Ureter (tissue), 1 donor: ENCODE measurements at regions not wholly inside any gene's neighbourhood (a gene's known extent, or its start where the extent isn't known, plus 50 kb on each side); places are given as distances from the start of the nearest gene placed in this dataset.
"Not testable (repeated sequence)": the region's sequence is repeated elsewhere in the genome, so short reads cannot be mapped to it uniquely, and the experiment has no call there.

ENCODE experiments used
- DNase-seq: peaks from one replicate; pipeline ENCODE4 v3.0.0-alpha.2; 2020; ENCODE audit warnings: low spot score
- donor health status: DM: yes; HTN: yes; CAD: no.

DNA sequence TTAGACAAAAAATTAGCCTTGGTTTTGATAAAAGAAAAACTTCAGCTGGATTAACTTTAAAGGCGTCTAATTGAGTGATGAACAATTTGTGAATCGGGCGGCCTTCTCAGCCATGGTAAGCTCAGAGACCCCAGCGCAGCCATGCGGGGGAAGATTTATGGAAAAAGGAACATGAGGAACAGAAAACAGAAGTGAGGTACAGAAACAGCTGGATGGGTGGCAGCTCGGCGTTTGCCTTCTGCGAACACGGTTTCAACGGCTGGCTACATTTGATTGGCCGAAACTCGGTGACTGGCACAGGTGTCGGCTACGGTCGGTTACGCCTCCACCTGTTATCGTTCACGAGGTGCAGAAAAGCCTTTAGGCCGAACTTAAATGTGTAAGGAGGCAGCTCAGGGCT, 401.4 kb upstream of the FAT1 start:
- DNase-seq: no peak

DNA sequence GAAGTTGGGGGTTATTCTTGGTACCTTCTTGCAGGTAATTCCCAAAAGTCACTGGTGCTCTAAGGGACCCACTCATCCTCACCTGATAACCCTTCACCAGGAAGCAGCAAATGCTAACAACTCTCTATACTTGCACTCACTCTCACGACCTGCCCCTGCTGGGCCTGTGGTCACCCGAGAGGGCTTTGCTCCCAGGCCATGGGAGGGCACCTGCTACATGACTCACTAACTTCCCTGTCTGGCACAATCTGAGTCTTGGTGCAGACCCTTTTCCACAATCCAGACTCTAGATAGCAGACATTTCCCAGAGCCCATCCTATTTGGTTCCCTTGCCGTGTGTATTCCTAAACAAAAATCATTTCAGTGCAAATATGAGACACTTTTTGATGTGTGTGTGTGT, 403.8 kb upstream of the FAT1 start:
- DNase-seq: no peak

DNA sequence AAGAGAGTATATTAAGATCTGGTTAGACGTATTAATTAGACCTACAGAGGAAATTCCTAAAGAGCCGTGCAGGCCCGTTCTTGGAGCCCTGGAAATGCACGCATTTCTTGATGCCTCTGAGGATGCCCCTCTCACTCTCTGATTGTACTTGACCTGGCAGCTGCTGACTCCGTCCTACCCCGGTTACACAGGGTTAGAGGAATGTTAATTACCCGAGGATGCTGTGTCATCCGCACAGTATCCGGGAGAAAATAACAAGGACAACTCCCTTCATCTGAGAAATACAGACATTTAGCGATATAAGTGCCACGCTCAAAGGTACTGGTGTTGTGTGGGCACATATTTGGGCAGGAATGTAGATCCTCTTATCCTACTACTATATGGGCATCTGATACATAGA, 404.6 kb upstream of the FAT1 start:
- DNase-seq: no peak

DNA sequence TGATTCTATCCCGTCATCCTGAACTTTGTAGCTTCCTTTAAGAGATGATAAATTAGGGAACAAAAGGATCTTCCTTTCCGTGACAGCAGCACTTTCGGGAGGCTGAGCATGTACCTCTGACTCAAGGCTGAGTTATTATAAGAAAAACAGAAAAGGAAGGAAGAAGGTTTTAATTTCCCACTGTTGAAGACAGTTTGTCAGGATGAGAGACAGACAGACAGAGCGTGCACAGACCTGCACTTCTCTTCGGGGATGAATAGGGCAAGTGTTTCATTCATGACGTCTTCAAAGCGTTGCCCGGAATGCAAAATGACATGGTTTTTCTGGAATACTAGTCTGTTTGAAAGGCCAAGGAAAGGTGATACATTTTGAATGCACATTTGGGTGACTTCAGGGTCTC, 405.3 kb upstream of the FAT1 start:
- no peak for DNase-seq

DNA sequence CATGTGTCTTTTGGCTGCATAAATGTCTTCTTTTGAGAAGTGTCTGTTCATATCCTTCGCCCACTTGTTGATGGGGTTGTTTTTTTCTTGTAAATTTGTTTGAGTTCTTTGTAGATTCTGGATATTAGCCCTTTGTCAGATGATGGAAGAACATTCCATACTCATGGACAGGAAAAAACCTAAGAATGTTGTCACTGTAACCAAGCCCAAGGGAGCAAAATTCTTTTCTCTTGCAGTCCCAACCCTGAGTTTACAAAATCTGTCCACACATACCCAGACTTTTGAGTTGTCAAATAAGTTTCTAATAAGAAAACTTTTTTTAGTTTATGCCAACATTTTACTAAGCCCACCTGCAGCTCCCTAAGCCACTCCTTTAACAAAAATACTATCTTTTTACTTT, 408.2 kb upstream of the FAT1 start:
- DNase-seq: not testable (repeated sequence)

DNA sequence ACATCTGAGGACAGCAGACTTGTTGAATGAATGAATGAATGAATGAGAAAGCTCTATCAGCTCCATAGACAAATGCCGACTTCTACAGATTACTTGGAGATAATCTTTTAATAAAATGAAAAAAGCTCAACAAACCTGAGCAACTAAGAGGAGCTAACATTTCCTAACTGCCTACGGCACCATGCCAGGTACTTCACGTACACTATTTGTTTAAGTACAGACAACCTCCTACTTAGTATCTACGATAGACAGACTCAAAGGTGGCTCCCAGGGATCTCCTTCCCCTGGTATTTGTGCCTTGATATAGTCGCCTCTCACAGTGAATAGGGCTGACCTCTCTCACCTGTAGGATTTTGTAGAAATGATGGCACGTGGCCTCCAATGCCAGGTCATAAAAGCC, 412.2 kb upstream of the FAT1 start:
- DNase-seq: no peak

DNA sequence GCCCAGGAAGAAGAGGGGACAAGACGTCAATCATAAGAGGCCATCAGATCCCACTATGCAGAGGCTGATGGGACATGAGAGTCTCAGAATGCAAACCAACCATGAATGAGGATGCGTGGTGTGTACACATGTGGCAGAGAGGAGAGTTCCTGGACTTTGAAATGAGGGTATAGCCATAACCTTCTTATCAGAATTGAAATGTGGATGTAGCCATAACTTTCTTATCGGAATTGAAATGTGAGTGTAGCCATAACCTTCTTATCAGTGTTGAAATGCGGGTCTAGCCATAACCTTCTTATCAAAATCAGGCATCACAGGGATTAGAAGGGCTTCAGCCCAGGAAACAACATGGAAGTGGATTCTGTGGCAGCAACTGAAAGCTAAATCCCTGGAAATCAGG, 415.5 kb upstream of the FAT1 start:
- no peak for DNase-seq

DNA sequence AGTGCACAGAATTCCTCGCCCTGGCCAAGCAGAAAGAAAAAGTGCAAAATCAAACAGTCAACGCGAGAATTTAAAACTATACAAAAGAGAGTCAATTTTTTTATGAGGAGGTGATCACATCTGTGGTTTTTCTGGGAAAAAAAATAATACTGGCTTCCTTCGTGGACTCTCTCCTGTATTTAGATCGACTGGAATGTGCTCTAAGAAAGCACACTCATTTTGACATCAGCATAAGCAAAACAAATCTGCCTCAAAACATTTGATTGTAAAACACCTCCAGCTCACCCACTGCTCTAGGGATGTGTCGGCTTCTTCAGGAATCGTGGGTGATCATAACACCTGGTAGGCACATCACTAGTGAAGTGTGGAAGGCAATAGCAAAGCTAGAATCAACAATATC, 417.4 kb upstream of the FAT1 start:
- no peak for DNase-seq

DNA sequence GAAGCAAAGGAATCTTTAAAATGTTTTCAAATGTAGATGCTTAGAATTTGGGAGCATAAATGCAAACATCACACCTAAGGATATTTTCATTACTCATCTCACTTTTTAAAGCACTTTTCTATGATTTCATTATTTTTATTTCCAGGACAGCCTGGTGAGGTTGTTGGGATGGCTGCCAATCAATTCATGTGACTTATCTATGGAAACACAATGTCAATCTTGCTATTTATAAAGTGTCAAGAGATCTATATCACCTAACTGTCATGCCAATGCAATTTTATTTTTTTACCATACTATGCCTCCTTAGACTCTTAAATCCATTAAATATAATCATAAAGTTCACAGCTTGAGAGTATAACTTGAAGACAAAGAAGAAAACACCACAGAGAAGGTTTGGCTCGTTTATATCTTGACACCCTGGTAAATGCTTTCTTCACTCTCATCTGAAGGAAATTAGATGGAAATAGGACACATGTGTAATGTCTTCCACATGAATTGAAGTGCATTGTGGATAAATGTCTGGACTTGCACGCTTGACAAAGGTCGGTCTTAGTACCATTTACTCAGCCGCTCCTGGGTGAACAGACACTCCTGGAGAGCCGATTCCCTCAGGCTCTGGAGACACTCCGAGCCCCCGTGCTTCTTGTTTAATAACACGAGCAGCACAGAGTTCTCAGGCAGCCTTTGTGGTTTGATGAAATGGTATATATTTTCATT, 425.7 kb upstream of the FAT1 start:
- DNase-seq: no peak

DNA sequence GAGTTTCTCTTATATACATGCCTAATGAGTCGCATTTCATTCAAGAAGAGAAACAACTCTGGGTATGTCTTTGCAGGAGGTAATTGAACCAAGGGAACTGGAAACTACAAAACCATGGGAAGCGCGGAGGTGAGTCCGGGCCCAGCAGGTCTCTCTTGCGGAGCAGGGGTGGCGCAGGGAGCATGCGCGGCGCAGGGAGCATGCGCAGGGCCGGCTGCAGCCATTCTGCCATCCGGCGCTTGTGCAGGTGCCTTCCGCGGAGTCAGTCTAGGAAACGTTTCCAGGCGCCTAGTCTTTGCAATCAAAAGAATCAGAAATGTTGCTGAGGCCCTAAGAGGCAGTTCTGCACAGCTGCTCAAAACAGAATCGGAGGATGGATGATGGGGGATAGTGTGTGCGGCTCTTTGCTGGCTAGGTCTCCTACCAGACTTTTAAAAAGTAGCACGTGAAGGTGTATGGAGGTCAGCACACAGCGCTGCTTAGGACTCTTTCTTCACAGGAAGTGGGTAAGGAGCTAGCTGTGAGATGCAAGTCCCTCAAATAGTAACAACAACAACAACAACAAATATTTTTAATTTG, 433.8 kb upstream of the FAT1 start:
- no peak for DNase-seq

DNA sequence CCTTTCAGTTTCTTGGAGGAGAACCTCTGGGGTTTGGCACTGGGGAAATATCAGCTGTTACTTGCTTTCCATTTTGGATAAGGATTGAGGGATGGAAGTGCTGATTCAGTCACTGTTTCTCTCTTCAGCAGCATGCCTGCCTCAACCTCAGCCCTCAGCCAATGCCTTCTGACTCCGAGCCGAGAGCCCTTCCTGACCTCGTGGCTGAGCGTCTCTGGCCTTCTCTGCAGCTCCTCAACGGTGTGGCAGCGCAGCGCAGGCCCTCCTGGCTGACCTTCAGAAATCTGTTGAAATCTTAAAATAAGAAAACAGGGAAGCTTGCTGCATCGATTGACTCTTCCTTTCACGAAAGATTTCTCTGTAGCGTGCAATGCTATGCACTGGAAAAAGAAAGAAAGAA, 434.3 kb upstream of the FAT1 start:
- DNase-seq: no peak

DNA sequence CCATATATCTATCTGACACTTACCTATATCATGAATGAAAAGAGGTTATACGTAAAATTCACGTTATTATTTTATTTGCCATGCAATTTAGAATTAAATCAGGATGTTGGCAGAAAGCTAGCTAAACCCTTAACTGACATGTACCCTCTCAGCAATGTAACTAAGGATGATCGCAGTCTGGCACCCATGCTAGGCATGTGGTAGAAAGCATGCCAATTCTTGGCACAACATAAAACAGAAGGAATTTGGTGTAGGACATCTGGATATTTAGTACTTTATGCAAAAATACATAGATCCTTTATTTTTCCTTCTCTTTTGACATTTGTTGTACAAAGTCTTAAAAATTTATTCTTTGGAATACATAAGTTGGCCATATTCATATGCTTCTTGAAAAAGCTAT, 436.8 kb upstream of the FAT1 start:
- no peak for DNase-seq

DNA sequence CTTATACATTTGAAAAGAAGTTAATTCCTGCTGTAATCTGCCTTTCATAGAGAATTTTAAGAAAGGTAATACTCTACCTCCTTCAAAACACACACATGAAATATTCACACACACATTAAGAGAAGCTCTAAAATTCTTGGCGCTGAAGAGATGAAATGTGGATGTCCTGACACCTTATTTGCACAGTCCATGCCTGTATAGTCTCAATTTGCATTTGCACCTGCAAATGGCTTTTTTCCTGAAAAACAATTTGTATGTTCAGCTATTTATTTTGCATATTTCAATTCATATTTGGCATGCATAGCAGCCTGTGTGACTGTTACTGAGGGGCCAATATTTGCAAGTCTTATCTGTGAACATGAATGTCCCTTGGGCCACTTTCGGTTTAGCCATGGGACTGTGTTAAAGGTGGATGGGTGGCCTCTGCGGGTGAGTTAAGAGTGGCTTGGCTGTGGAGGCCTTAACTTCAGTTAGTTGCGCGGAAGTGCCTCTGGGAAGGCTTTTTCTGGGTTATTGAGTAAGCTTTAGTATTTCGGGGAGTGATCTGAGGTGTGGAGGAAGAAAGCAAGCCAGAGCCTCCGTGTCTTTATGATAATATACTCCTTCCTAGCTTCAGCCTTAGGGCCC, 443.3 kb upstream of the FAT1 start:
- DNase-seq: no peak

DNA sequence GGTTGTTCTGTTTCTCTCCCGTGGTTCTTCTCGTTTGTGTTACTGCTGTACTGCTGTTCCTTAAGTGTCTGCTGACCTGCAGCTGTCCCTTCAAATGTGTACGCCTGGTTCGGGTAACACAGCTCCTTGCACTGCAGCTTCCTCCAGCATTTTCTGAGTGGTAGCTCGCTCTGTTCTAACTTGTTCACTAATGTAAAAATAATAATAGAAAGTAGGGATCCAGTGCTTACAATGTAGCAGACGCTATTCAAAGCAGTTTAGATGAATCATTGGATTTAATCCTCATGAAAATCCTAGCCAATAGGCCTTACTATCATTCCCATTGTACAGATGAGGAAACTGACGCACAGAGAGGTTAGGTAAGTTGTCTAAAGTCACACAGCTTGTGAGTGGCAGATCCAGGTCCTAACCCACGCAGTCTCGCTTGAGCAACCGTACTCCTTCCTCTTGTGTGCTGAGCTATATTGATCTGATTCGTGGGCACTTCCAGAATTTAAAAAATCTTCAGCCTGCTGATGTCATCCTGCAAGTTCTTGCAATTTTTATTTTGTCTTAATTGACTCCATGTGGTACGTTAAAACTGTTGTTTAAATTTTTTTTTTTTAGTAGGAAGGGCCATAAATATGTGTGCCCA, 448.2 kb upstream of the FAT1 start:
- no peak for DNase-seq

DNA sequence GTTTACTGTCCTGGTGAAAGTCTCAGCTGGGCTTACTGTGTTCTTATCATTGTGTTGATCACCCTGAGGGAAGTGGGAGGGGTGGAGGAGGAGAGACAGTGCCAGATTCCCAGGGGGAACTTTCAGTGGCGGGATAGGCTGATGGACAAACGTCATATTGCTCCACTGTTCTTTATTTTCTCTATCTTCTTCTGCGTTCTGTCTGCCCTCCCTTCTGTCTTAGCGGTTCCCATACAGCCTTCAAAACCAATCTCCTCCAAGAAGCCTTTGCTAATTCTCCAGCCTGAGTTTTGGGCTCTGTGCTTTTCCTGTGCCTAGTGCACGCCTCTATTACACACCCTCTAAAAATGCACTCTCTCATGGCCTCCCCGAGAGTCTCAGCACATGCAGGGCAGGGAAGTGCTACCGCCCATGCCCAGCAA, 448.7 kb upstream of the FAT1 start:
- DNase-seq: no peak

DNA sequence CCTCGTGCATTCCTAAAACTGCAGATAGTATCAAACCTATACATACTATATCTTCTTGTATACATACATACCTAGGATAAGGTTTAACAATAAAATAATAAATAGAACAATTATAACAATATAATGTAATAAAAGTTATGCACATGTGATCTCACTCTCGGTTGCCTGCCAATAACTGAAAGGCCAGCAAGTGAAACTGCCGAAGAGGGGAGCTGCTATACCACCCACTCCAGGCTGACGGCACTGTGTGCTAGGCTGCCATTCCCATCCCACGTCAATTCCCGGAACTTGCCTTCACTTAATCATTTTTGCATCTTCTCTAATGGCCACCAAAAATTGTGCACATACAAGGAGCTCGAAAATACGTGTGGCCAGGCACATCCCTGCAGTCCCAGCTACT, 451.1 kb upstream of the FAT1 start:
- no peak for DNase-seq

DNA sequence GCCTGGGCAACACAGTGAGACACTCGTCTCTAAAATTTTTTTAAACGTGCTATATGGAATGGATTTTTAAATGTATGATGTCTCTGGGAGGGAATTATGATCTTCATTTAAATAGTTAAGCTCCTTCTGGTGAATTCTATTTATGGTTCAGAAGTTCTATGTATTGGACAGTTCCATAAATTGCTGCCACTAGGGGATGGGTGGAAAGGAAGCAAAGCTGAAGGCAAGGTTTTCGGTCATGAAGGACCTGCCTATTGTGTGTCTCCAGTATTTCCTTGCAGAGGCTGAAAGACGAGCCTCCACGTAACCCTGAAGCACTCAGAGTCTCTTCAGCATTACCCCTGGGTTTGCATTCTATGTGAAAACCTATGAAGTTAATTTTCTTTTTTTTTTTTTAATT, 451.5 kb upstream of the FAT1 start:
- DNase-seq: no peak

DNA sequence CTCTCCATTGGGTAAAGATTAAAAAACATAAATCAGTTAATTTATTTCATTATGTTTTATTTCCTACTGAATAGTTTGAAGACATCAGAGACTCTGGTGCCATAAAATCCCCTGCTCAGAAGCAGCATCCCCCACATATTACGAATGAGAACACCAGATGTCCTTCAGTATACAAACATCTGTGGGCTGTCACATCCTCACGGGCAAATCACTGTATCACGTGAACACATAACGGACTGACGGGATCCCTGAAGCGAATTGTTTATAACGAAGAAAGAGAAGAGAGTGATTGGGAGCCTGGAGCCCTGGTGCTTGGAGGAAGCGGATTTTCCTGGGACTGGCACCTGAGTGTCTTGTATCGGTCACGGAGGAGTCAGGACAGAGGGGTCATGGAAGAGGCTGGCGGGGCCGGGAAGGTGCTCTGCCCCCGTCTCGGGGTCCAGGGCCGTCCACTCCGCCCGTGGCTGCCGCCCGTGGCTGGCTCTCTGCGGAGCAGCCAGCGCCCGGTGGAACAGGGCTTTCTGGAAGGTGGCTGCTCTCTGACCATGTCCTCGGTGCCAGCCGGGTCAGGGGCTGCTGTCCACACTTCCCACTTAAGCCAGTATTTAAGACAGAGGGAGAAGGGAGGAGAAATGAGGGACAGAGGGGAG, 452.7 kb upstream of the FAT1 start:
- no peak for DNase-seq

DNA sequence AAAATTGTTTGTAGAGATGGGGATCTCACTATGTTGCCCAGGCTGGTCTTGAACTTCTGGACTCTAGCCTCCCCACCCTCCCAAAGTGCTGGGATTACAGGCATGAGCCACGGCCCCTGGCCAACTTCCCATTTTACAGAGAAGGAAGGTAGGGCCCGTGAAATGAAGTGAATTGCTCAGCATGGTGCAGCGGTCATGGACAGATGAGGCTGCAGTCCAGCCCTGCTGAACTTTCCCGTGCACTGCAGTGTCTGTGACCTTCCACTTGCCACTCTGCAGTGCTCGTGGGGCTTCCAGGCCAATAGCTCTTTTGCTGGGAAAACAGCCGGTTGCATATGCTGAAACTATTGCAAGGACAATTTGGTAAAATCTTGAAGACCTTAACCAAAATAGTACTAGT, 454.4 kb upstream of the FAT1 start:
- DNase-seq: no peak

DNA sequence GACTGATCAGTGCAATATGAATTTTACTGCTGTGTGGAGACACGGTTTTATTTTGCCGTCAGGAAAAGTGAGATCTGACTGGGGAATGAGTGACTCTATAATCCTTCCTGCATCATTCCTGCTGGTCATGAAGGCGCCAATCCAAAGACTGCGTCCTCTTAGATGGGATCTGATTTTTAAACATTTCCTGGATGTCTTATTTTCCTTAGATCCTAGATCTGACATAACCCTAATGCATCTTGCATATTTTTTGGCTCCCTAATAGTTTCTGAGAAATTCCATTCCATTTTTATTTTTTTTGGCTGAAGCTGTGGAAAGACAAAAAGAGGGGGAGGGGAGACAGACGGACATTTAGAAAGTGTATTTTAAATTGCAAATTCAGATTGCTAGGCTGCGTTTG, 454.9 kb upstream of the FAT1 start:
- no peak for DNase-seq

DNA sequence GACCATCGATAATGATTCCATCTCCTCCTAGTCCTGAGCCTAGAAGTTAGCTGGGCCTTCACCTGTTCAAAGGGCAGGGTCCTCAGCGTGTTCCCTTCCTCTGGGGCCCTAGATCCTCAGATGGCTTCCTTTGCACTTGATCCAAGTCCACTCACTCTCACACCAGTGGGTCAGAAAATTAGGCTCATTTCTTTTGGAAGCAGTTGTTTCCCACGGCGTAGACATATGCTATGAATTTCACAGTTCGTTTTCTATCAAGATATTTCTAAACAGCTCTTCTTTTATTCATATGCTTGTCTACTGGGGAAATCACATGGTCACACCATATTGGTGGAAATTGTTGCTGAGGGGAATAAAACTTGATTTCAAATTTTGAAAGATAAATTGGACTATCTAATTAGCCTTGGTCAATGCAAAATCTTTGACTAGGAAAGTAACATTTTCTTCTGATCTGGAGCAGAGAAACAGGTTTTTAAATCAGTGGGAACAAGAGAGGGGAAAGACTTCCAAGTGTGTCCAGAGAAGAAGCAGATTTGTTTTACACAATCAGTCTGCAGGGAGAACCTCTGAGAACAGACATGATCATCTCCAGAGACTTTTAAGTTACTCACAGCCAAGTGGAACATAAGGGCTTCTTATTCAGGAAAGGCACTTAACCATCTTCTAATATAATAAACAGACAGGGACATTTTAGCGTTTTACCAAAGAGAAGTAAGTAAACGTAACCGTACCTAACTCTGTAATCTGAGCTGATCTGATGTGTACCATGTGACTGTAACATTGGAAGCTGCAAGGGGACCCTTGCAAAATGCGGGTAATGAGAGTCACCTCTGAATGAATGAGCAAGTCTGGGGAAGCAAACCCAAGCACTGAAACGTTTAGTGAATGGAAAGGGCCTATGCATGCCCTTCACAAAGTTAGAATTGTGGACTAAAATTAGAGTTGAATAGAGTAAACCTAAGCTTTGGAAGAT, 455.7 kb upstream of the FAT1 start:
- DNase-seq: no peak
